ENCODE measurements at regions not wholly inside any gene's neighbourhood (a gene's known extent, or its start where the extent isn't known, plus 50 kb on each side); places are given as distances from the start of the nearest gene placed in this dataset.

DNA sequence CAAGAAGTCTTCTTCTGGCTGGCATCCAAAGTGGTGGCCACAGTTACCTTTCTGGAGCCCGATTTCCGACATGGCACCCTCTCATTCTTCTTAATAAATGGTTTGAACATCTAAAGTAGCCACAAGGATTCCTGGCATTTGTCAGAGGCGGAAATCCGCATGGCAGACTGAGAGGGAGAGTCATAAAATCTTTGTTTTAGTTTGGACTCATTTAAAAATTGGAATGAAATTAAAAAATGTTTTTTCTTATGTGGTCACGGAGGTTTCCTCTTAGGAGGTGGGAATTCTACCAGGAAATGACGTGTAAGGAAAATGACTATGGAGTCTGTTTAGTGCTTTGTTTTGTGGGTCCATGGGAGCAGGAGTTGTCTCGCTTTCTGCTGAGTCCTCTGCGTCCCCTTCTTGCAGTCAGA lies 133.0 kb upstream of the PTCH1 start:
- TF ChIP-seq, protein P1, sequence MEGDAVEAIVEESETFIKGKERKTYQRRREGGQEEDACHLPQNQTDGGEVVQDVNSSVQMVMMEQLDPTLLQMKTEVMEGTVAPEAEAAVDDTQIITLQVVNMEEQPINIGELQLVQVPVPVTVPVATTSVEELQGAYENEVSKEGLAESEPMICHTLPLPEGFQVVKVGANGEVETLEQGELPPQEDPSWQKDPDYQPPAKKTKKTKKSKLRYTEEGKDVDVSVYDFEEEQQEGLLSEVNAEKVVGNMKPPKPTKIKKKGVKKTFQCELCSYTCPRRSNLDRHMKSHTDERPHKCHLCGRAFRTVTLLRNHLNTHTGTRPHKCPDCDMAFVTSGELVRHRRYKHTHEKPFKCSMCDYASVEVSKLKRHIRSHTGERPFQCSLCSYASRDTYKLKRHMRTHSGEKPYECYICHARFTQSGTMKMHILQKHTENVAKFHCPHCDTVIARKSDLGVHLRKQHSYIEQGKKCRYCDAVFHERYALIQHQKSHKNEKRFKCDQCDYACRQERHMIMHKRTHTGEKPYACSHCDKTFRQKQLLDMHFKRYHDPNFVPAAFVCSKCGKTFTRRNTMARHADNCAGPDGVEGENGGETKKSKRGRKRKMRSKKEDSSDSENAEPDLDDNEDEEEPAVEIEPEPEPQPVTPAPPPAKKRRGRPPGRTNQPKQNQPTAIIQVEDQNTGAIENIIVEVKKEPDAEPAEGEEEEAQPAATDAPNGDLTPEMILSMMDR (IDR thresholded peaks at IDR 0.05; ENCODE audit: extremely low read depth, missing control alignments), result no peak
- DNase-seq (ENCODE audit: low spot score), result no peak

DNA sequence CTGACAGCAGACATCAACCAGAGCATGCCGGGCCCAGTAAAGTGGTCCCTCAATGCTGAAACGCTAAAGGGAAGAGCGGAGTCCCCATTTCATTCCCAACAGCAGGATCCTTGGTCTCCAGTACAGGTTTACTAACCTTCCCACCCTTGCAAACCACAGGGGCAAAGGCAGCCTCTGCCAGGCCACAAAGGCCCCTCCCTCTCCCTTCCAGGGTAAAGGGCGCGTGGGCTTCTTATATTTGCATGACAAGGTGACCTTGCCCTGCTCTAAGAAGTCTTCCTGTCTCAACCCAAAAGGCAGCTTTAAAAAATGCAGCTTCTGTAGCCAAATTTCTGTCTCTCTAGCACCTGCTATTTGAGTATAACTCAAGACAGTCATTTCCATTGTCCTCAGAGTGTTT lies 131.5 kb upstream of the PTCH1 start:
- TF ChIP-seq, protein P1 (IDR thresholded peaks at IDR 0.05; ENCODE audit: extremely low read depth, missing control alignments), result no peak
- DNase-seq (ENCODE audit: low spot score), result no peak

DNA sequence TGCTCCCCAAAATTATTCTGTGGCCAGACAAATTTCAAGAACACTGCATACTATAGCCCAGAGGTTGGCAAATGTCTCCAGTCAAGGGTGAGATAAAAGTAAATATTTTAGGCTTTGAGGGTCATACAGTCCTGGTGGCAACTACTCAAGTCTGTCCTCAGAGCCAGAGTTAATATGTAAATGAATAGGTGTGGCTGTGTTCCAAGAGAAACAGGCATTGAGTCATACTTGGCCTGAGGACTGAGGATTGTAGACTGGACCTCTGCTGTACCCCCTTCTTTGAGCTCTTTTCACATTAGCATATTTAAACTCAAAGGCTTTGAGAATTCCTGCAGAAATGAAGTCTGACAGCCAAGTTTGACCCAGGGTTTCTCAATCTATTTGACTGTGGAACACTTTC lies 129.2 kb upstream of the PTCH1 start:
- no peak for DNase-seq (ENCODE audit: low spot score)
- TF ChIP-seq, protein P1 (IDR thresholded peaks at IDR 0.05; ENCODE audit: extremely low read depth, missing control alignments), result no peak

DNA sequence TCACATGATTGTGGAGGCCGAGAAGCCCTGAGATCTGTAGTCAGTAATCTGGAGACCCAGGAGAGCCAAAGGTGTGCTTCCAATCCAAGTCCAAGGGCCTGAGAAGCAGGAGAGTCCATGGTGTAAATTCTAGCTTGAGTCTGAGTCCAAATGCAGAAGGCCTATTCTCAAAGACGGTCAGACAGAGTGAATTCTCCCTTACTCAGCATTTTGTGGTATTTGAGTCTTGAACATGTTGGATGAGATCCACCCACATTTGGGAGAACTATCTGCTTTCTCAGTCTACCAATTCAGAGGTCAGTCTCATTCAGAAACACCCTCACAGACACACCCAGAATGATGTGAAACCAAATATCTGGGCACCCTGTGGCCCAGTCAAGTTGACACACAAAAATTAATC lies 128.8 kb upstream of the PTCH1 start:
- TF ChIP-seq, protein P1 (IDR thresholded peaks at IDR 0.05; ENCODE audit: extremely low read depth, missing control alignments), result no peak
- no peak for DNase-seq (ENCODE audit: low spot score)

DNA sequence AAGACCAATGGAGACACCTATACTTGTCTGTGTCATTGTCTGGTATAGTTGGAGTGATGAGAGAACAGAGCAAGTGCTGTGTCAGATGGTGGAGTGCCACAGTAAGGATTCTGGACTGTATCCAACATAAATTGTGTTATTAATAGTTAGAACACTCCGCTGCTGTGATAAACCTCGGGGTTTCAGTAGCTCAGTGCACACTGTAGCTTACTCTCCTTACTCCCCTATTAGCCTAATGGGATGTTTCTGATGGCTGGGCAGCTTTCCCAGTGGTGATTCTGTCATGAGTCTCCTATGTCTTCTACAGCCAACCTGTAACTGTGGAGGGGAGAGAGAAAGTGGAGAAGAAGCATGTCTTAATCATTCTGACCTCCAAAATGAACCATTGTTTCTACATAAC lies 127.6 kb upstream of the PTCH1 start:
- no peak for DNase-seq (ENCODE audit: low spot score)
- TF ChIP-seq, protein P1 (IDR thresholded peaks at IDR 0.05; ENCODE audit: extremely low read depth, missing control alignments), result no peak

DNA sequence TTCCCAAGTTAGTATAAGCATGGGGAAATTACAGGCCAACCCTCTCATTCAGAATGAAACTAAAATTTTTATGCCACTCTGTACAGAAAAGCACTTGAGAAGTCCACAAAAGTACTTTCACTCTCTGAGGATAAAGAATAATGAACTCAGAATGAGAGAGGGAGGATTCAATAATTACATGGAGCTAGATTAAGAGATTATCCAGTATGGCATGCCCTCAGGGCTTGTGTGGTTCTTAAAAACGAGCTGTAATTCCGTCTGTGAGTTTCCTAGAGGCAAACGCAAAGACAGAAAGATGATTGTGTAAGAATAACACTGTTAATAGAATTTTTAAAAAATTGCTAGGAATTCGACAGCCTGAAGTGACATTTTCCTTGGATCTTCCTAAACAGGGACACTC lies 126.8 kb upstream of the PTCH1 start:
- no peak for DNase-seq (ENCODE audit: low spot score)
- TF ChIP-seq, protein P1 (IDR thresholded peaks at IDR 0.05; ENCODE audit: extremely low read depth, missing control alignments), result no peak

DNA sequence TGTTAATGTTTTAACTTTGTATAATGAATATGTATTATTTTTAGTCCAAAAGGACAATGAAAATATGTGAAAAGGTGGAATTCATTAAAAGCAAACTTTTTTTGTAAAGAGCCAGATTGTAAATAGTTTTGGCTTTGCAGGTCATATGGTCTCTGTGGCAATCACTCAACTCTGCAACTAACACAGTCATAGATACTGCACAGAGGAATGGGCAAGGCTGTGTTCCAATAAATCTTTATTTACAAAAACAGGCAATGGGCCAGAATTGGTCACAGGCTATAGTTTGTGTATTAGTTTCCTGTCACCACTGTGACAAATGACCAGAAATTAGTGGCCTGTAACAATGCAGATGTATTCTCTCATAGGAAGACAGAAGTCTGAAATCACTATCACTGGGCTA lies 125.4 kb upstream of the PTCH1 start:
- no peak for DNase-seq (ENCODE audit: low spot score)
- TF ChIP-seq, protein P1 (IDR thresholded peaks at IDR 0.05; ENCODE audit: extremely low read depth, missing control alignments), result no peak

Measured in GM20000 (cell line).